Neural cell (in vitro differentiated cells): ENCODE measurements at regions not wholly inside any gene's neighbourhood (a gene's known extent, or its start where the extent isn't known, plus 50 kb on each side); places are given as distances from the start of the nearest gene placed in this dataset.

ENCODE experiments used
- H2AFZ ChIP-seq: fragments of 200-600, 300-800 bp; sonication (generic), shearing (Covaris generic); 2 replicates; pipeline ENCODE4 v1.6.0; 2014; ENCODE audit warnings: low read depth, mild to moderate bottlenecking, antibody characterized with exemption, low read length, moderate library complexity
- H3F3A ChIP-seq: fragments of 200-600 bp; shearing (Covaris generic); 2 replicates; pipeline ENCODE4 v1.6.1; 2016; ENCODE audit warnings: mild to moderate bottlenecking, moderate library complexity, mixed read lengths, antibody characterized with exemption, low read length; ENCODE audit not compliant: insufficient read depth, poor library complexity, severe bottlenecking
- H3K27ac ChIP-seq: fragments of 200-600, 300-800 bp; sonication (generic), shearing (Covaris generic); 2 replicates; pipeline ENCODE4 v1.5.1; 2014; ENCODE audit warnings: mild to moderate bottlenecking, low read length, moderate library complexity
- H3K27me3 ChIP-seq: fragments of 300-800, 200-600 bp; sonication (generic), shearing (Covaris generic); 2 replicates; pipeline ENCODE4 v1.6.0; 2014; ENCODE audit warnings: mild to moderate bottlenecking, low read depth, low read length, moderate library complexity; ENCODE audit not compliant: insufficient read depth
- H3K36me3 ChIP-seq: fragments of 300-800, 200-600 bp; sonication (generic), shearing (Covaris generic); 2 replicates; pipeline ENCODE4 v1.5.1; 2014; ENCODE audit warnings: mild to moderate bottlenecking, antibody characterized with exemption, low read length, moderate library complexity; ENCODE audit not compliant: insufficient read depth
- H3K4me2 ChIP-seq: fragments of 300-800, 200-600 bp; sonication (generic), shearing (Covaris generic); 2 replicates; pipeline ENCODE4 v1.6.0; 2014; ENCODE audit warnings: mild to moderate bottlenecking, low read length
- H3K4me3 ChIP-seq: fragments of 300-800, 200-600 bp; sonication (generic), shearing (Covaris generic); 2 replicates; pipeline ENCODE4 v1.5.1; 2014; ENCODE audit warnings: mild to moderate bottlenecking, low read length, moderate library complexity
- H3K79me2 ChIP-seq: fragments of 200-600 bp; shearing (Covaris generic); replicated peaks from 2 replicates; pipeline ENCODE4 v1.6.0; 2014; ENCODE audit warnings: mild to moderate bottlenecking, low read length, moderate library complexity; ENCODE audit not compliant: insufficient read depth
- H3K9ac ChIP-seq: fragments of 300-800, 200-600 bp; sonication (generic), shearing (Covaris generic); 2 replicates; pipeline ENCODE4 v1.6.1; 2016; ENCODE audit warnings: mild to moderate bottlenecking, low read length, mixed read lengths
- H3K9me2 ChIP-seq: fragments of 200-600 bp; shearing (Covaris generic); 2 replicates; pipeline ENCODE4 v1.6.1; 2016; ENCODE audit warnings: mild to moderate bottlenecking, low read length, mixed read lengths; ENCODE audit not compliant: insufficient read depth
- H3K9me3 ChIP-seq: fragments of 200-600, 300-800 bp; sonication (generic), shearing (Covaris generic); 2 replicates; pipeline ENCODE4 v1.6.1; 2016; ENCODE audit warnings: mild to moderate bottlenecking, mixed run types, low read length, moderate library complexity, mixed read lengths
- H4K20me1 ChIP-seq: fragments of 200-600 bp; shearing (Covaris generic); 2 replicates; pipeline ENCODE4 v1.6.1; 2016; ENCODE audit warnings: mild to moderate bottlenecking, mixed run types; ENCODE audit not compliant: insufficient read depth
- EP300 ChIP-seq: fragments of 450-650 bp; conservative IDR thresholded peaks from 2 replicates; pipeline ENCODE4 v1.6.1; 2014; ENCODE audit warnings: antibody characterized with exemption, mild to moderate bottlenecking, moderate library complexity; ENCODE audit not compliant: poor library complexity, severe bottlenecking
- EZH2 ChIP-seq: fragments of 200-600, 300-800 bp; shearing (Covaris generic), sonication (generic); IDR thresholded peaks from 2 replicates; pipeline ENCODE4 v1.6.1; 2014; ENCODE audit warnings: antibody characterized with exemption, low read length, borderline replicate concordance, mild to moderate bottlenecking; ENCODE audit not compliant: insufficient read depth, poor library complexity, severe bottlenecking
- MXI1 ChIP-seq: fragments of 450-650 bp; conservative IDR thresholded peaks from 2 replicates; pipeline ENCODE4 v1.6.1; 2014; ENCODE audit warnings: antibody characterized with exemption, mild to moderate bottlenecking; ENCODE audit not compliant: poor library complexity, severe bottlenecking
- POLR2AphosphoS5 ChIP-seq: IDR thresholded peaks from 2 replicates; pipeline ENCODE4 v1.6.1; 2012
- RAD21 ChIP-seq: fragments of 450-650 bp; conservative IDR thresholded peaks from 2 replicates; pipeline ENCODE4 v1.6.1; 2014; ENCODE audit warnings: antibody characterized with exemption, mild to moderate bottlenecking, moderate library complexity
- SMC3 ChIP-seq: fragments of 450-650 bp; conservative IDR thresholded peaks from 2 replicates; pipeline ENCODE4 v1.6.1; 2014; ENCODE audit warnings: antibody characterized with exemption, mild to moderate bottlenecking, moderate library complexity; ENCODE audit not compliant: poor library complexity
- TAF1 ChIP-seq: IDR thresholded peaks from 2 replicates; pipeline ENCODE4 v1.6.1; 2012; ENCODE audit warnings: low read depth
- TF ChIP-seq, protein P1 (sequence below): fragments of 450-650 bp; IDR thresholded peaks from 2 replicates; pipeline ENCODE4 v1.5.1; 2014; ENCODE audit warnings: antibody characterized with exemption, mild to moderate bottlenecking, moderate library complexity; ENCODE audit not compliant: poor library complexity, severe bottlenecking
- TF ChIP-seq, protein P2 (sequence below): IDR thresholded peaks from 2 replicates; pipeline ENCODE4 v1.6.1; 2012; ENCODE audit warnings: borderline replicate concordance

DNA sequence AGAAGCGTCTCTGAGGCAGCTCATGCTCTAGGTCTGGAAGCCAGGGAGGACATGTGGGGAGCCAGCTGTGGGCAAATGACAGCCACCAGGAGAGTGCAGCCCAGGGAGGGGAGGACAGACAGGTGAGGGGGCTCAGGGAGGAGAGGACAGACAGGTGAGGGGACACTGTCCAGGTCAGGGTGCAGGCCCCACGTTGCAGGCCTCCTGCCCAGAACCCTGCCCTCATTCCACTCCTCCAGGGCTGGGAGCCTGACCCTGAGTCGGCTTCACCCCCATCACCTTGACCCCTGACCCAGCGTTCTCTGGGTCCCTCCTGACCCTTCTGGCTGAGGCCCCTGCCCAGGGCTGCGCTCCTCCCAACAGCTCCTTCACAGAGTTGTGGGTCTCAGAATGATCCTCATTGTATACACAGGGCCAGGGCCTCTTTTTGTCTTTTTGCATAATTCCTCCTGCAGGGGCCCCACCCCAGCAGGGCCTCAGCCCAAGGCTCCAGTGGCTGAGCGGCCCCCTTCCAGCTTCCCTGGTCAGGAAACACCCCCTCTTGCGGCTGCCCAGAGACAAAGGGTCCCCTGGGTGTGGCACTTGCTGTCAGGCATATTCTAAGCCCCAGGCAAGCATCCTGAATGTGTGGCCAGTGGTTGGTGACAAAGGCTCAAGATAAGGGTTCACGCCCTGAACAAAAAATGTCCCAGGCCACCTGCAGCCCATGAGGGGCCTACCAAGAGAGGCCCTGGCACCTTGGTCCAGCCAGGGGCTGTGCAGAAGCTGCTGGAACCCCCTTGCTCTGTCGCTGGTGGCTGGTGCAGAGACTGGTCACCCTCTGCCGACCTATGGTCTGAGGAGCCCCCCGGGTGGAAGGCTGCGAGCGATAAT, 853.0 kb downstream of the BRD1 start:
- Histone ChIP-seq H3K9me2 (no peaks in the 10 kb centered on the region), H2AFZ (no peak overlapping the region), H4K20me1 (no peaks in the 10 kb centered on the region), H3K27ac (no peak overlapping the region), H3K4me3 (no peak overlapping the region), H3K9me3 (no peaks in the 10 kb centered on the region), H3K79me2 (no peaks in the 10 kb centered on the region), H3F3A (no peaks in the 10 kb centered on the region), H3K27me3 (no peaks in the 10 kb centered on the region), H3K4me2 (no peak overlapping the region), H3K9ac (no peak overlapping the region), H3K36me3 (no peaks in the 10 kb centered on the region)
- no peak for TF ChIP-seq EP300
- TF ChIP-seq, protein P1, sequence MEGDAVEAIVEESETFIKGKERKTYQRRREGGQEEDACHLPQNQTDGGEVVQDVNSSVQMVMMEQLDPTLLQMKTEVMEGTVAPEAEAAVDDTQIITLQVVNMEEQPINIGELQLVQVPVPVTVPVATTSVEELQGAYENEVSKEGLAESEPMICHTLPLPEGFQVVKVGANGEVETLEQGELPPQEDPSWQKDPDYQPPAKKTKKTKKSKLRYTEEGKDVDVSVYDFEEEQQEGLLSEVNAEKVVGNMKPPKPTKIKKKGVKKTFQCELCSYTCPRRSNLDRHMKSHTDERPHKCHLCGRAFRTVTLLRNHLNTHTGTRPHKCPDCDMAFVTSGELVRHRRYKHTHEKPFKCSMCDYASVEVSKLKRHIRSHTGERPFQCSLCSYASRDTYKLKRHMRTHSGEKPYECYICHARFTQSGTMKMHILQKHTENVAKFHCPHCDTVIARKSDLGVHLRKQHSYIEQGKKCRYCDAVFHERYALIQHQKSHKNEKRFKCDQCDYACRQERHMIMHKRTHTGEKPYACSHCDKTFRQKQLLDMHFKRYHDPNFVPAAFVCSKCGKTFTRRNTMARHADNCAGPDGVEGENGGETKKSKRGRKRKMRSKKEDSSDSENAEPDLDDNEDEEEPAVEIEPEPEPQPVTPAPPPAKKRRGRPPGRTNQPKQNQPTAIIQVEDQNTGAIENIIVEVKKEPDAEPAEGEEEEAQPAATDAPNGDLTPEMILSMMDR, result no peak
- TF ChIP-seq, protein P2, sequence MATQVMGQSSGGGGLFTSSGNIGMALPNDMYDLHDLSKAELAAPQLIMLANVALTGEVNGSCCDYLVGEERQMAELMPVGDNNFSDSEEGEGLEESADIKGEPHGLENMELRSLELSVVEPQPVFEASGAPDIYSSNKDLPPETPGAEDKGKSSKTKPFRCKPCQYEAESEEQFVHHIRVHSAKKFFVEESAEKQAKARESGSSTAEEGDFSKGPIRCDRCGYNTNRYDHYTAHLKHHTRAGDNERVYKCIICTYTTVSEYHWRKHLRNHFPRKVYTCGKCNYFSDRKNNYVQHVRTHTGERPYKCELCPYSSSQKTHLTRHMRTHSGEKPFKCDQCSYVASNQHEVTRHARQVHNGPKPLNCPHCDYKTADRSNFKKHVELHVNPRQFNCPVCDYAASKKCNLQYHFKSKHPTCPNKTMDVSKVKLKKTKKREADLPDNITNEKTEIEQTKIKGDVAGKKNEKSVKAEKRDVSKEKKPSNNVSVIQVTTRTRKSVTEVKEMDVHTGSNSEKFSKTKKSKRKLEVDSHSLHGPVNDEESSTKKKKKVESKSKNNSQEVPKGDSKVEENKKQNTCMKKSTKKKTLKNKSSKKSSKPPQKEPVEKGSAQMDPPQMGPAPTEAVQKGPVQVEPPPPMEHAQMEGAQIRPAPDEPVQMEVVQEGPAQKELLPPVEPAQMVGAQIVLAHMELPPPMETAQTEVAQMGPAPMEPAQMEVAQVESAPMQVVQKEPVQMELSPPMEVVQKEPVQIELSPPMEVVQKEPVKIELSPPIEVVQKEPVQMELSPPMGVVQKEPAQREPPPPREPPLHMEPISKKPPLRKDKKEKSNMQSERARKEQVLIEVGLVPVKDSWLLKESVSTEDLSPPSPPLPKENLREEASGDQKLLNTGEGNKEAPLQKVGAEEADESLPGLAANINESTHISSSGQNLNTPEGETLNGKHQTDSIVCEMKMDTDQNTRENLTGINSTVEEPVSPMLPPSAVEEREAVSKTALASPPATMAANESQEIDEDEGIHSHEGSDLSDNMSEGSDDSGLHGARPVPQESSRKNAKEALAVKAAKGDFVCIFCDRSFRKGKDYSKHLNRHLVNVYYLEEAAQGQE, result no peak
- no peak for TF ChIP-seq RAD21
- no peak for TF ChIP-seq TAF1
- no peak for TF ChIP-seq SMC3
- TF ChIP-seq POLR2AphosphoS5, result no peak
- TF ChIP-seq MXI1, result no peak
- no peak for TF ChIP-seq EZH2

DNA sequence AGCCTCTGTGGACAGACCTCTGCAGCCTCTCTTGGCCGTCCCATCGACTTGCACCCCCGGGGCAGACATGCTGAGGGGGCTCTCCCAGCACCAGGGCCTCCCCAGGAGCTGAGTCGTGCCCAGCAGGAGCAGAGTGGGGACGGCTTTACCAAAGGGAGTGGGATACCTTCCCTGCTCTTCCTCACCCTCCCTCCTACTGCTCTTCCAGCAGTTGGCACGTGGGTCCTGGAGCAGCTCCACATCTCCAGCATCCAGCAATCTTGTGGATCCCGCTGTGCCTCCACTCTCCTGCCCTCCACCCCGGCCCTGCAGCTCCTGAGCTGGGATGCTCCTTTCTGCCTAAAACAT, 854.0 kb downstream of the BRD1 start:
- no peak overlapping the region for H3K4me2 ChIP-seq
- H3K9ac ChIP-seq, result no peak overlapping the region
- no peaks in the 10 kb centered on the region for H4K20me1 ChIP-seq
- TF ChIP-seq EZH2 (no peak), TAF1 (no peak), MXI1 (no peak), RAD21 (no peak), SMC3 (no peak), EP300 (no peak), POLR2AphosphoS5 (no peak)
- TF ChIP-seq, protein P2, result no peak
- TF ChIP-seq, protein P1, result no peak
- no peaks in the 10 kb centered on the region for H3F3A ChIP-seq
- H3K27me3 ChIP-seq, result no peaks in the 10 kb centered on the region
- H2AFZ ChIP-seq, result no peak overlapping the region
- H3K27ac ChIP-seq, result no peak overlapping the region
- no peak overlapping the region for H3K4me3 ChIP-seq
- H3K9me3 ChIP-seq, result no peaks in the 10 kb centered on the region
- no peaks in the 10 kb centered on the region for H3K36me3 ChIP-seq
- H3K9me2 ChIP-seq, result no peaks in the 10 kb centered on the region
- H3K79me2 ChIP-seq, result no peaks in the 10 kb centered on the region
